ENCODE measurements at regions not wholly inside any gene's neighbourhood (a gene's known extent, or its start where the extent isn't known, plus 50 kb on each side); places are given as distances from the start of the nearest gene placed in this dataset.
"Not testable (repeated sequence)": the region's sequence is repeated elsewhere in the genome, so short reads cannot be mapped to it uniquely, and the experiment has no call there.

DNA sequence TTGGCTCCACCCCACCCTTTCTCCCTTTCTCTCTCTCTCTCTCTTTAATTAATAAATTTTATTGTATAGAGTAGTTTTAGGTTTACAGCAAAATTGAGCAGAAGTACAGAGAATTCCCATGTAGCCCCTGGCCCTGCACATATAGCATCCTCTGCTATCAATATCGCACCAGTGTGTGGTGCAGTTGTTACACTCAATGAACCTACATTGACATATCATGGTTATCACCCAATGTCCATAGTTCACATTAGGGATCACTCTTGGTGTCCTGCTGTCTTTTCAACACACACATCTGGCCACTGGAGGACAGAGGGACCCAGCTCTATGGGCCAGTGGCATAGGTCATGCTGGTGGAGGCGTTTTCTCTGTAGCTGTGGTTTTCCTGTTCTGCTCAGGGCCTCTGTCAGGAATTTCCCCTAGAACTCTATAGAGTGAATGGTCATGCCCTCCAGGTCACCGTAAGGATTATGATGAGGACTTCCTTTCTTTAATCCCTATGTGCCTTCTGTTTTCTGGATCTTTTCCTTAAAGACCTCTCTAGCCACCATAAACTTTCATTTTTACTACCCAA, 98.2 kb upstream of the NAV2 start:
- DNase-seq (ENCODE audit: low spot score), result no peak
- H3K9me3 Mint-ChIP-seq, result peaks cover 18% of the 10 kb centered on the region
- no peaks in the 10 kb centered on the region for H3K4me1 Mint-ChIP-seq (ENCODE audit: low read depth)
- H3K36me3 Mint-ChIP-seq (ENCODE audit: low read depth), result no peaks in the 10 kb centered on the region
- no peak overlapping the region for H3K4me3 Mint-ChIP-seq (ENCODE audit: low read depth)
- intact Hi-C loops (cut with micrococcal nuclease), result no loop called here
- H3K27ac Mint-ChIP-seq, result no peak overlapping the region
- no peaks in the 10 kb centered on the region for H3K27me3 Mint-ChIP-seq (ENCODE audit: low read depth)

DNA sequence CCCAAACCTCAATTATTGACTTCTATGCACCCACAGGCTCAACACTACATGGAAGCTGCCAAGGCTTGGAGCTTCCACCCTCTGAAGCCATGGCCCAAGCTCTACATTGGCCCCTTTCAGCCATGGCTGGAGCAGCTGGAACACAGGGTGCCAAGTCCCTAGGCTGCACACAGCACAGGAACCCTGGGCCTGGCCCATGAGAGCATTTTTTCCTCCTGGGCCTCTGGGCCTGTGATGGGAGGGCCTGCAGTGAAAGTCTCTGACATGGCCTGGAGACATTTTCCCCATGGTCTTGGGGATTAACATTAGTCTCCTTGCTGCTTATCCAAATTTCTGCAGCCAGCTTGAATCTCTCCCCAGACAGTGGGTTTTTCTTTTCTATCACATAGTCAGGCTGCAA, 100.6 kb upstream of the NAV2 start:
- H3K27me3 Mint-ChIP-seq (ENCODE audit: low read depth); H3K27ac Mint-ChIP-seq; H3K4me1 Mint-ChIP-seq (ENCODE audit: low read depth); DNase-seq (ENCODE audit: low spot score); H3K4me3 Mint-ChIP-seq (ENCODE audit: low read depth); H3K36me3 Mint-ChIP-seq (ENCODE audit: low read depth); intact Hi-C loops (cut with micrococcal nuclease): not testable (repeated sequence)
- H3K9me3 Mint-ChIP-seq, result peaks cover 13% of the 10 kb centered on the region

DNA sequence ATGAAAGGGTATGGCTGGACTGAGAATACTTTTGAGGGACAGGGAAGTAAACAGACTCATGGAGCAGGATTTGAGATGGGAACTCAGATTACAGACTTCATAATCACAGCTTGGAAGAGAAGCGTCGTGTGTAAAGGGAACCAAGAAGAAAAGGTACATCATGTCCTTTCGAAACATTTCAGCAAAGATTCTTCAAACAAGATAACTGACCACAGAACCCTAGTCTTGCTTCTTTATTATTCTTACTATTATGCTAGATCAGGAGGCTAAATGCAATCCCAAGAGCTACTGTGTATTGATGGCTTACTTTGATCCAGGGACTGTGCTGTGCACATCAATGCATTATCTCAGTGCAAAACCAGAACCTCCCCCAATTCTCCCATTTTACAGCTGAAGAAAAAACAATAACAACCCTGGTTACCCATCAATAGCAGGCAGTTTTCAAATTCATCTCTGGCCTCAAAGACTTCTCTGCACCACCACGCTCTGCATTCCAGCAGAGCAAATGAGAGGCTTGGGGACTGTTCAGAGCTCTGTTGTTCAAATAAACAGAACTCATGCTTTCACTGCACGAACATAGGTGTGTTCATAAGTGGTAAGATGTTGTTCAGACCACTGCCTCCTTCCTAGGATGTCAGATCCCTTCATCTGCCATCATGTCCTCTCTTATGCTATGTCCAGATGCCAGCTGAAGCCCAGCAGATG, 104.8 kb upstream of the NAV2 start:
- Mint-ChIP-seq H3K27ac (no peak overlapping the region), H3K36me3 (ENCODE audit: low read depth) (no peaks in the 10 kb centered on the region), H3K27me3 (ENCODE audit: low read depth) (no peaks in the 10 kb centered on the region), H3K4me3 (ENCODE audit: low read depth) (no peak overlapping the region), H3K4me1 (ENCODE audit: low read depth) (no peaks in the 10 kb centered on the region), H3K9me3 (peaks cover 13% of the 10 kb centered on the region)
- intact Hi-C loops (cut with micrococcal nuclease), result no loop called here
- DNase-seq (ENCODE audit: low spot score), result no peak

DNA sequence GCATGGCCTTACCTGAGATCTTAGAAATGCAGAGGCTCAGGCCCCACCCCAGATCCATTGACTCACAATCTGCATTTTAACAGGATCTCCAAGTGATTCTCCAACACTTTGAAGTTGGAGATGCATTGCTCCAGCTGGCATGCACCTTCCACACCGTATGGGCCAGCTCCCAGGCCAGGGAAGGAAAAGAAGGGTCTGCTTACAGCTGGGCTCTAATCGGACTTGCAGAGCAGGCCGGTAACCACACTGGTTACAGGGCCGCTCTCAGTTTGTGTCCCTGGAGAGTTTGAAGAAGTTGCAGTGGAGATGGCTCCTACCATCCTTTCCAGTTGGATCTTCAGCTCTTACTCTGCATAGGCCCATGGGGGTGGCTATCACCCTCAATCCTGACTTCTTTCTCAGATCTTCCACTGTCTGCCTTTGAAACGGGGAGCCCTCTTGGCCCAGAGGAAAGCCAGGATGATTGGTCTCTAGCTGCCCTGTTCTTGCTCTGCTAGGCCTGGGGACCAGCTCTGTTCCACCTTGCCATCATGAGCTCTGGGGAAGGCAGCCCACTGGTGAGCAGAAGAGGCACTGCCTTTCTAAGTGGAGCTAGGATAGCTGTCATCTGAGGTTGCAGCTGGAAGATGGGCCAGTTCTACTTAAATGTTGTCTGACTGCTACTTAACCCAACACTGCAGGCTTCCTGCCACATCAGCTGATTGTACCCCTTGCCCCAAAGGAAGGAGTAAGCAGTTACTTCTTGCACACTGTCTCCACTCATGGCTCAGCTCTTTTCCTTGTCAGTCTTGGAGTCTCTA, 105.6 kb upstream of the NAV2 start:
- H3K36me3 Mint-ChIP-seq (ENCODE audit: low read depth), result no peaks in the 10 kb centered on the region
- H3K27me3 Mint-ChIP-seq (ENCODE audit: low read depth), result no peaks in the 10 kb centered on the region

DNA sequence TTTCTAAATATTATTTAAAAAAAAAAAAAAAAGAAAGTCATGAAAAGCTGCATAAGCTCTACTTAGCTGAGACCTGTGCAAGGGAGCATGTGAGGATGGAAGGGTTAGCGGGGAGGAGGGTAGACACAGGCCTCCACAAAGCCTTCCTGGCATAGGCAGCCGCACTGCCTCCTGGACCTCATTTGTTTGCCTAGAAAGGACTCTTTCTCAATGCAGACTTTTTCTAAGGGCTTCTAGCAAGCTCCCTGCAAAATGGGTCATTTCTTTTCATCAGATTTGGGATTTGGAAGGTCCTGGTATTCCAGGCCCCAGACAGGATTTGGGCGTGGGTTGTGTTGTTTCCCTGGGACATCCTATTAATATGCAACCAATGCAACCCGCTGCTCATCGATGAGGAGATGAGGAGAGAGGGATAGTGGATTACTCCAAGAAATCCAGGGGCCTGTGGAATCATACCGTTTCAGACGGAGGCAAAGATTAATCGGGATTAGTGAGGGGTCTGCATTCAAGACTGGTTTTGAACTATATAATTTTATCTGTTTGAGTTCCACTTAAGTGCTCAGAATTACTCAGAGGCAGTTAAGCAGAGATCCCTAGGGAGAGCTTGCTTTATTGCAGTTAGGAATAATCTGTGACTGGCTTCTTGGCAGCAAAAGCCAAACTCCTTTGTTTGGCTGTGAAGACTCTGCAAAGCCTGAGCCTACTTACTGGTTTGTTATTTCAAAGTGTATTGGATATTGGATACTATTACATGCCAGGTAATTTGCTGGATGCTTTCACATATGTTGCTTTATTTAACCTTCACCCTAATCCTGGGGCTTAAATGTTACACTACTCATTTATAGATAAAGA, 106.9 kb upstream of the NAV2 start:
- DNase-seq (ENCODE audit: low spot score), result no peak
- Mint-ChIP-seq H3K36me3 (ENCODE audit: low read depth) (no peaks in the 10 kb centered on the region), H3K27ac (no peak overlapping the region), H3K27me3 (ENCODE audit: low read depth) (no peaks in the 10 kb centered on the region), H3K9me3 (peaks cover 8% of the 10 kb centered on the region), H3K4me3 (ENCODE audit: low read depth) (no peak overlapping the region), H3K4me1 (ENCODE audit: low read depth) (no peaks in the 10 kb centered on the region)
- intact Hi-C loops (cut with micrococcal nuclease), result no loop called here

More for the DNA sequence above, 105.6 kb upstream of the NAV2 start:
- intact Hi-C loops (cut with micrococcal nuclease), result no loop called here
- Mint-ChIP-seq H3K27ac (no peak overlapping the region), H3K9me3 (peaks cover 10% of the 10 kb centered on the region), H3K4me3 (ENCODE audit: low read depth) (no peak overlapping the region), H3K4me1 (ENCODE audit: low read depth) (no peaks in the 10 kb centered on the region)
- no peak for DNase-seq (ENCODE audit: low spot score)

DNA sequence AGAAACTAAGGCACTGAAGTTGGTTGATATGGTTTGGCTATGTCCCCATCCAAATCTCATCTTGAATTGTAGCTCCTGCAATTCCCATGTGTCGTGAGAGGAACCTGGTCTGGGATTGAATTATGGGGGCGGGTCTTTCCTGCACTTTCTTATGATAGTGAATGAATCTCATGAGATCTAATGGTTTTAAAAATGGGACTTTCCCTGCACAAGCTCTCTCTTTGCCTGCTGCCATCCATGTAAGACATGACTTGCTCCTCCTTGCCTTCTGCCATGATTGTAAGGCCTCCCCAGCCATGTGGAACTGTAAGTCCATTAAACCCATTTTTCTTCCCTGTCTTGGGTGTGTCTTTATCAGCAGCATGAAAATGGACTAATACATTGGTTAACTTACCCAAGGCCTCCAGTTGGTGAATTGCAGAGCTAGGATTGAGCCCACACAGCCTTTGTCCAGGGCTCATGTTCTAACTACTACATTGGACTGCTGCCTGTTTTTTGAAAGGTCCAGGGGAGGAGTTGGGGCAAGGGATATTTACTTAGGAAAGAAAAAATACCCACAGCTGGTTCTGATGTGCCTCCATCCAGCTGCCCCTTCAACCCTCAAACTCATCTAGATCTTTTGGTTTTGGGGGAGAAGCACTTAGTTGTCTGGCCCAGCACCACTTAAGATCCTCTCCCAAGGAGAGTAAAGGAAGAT, 107.8 kb upstream of the NAV2 start:
- DNase-seq (ENCODE audit: low spot score), result no peak
- H3K27me3 Mint-ChIP-seq (ENCODE audit: low read depth), result no peaks in the 10 kb centered on the region
- intact Hi-C loops (cut with micrococcal nuclease), result no loop called here
- no peak overlapping the region for H3K27ac Mint-ChIP-seq
- no peaks in the 10 kb centered on the region for H3K36me3 Mint-ChIP-seq (ENCODE audit: low read depth)
- H3K4me1 Mint-ChIP-seq (ENCODE audit: low read depth), result no peaks in the 10 kb centered on the region
- peaks cover 3% of the 10 kb centered on the region for H3K9me3 Mint-ChIP-seq
- H3K4me3 Mint-ChIP-seq (ENCODE audit: low read depth), result no peak overlapping the region

DNA sequence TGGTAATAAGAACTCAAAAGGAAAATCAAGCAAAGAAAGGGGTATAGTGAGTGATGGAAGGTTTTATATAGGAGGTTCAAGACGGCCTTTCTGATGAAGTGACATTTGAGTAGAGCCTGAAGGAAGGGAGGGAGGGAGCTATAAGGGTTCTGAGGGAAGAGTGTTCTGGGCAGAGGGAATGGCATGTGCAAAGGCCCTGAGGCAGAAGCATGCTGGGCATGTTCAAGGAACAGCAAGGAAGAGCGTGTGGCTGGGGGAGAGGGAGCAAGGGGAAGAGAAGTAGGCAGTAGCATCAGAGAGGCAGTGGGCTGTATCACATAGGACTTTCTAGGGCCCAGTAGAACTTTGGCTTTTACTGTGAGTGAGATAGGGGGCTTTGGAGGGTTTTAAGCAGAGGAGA, 108.9 kb upstream of the NAV2 start:
- intact Hi-C loops (cut with micrococcal nuclease), result no loop called here
- Mint-ChIP-seq H3K9me3 (peaks cover 3% of the 10 kb centered on the region), H3K4me1 (ENCODE audit: low read depth) (no peaks in the 10 kb centered on the region), H3K27me3 (ENCODE audit: low read depth) (no peaks in the 10 kb centered on the region), H3K4me3 (ENCODE audit: low read depth) (no peak overlapping the region), H3K27ac (no peak overlapping the region), H3K36me3 (ENCODE audit: low read depth) (no peaks in the 10 kb centered on the region)
- DNase-seq (ENCODE audit: low spot score), result no peak

DNA sequence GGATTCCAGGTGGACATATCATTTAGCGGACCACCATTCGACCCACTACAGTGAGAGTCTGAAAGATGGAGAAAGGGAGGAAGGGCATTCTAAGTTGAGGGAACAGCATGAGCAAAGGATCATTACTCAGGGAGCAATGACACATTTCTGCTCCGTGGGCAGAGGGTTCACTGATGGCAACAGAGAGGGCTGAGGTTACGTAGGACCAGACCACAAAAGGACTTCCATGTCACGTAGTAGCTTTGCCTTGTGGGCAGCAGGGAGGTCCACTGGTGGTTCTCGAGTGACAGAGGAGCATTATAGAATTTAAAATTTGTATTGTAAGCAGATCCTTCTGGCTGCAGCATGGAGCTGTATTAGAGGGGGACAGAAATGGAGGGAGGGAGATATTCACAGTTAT, 109.7 kb upstream of the NAV2 start:
- Mint-ChIP-seq H3K9me3 (peaks cover 3% of the 10 kb centered on the region), H3K36me3 (ENCODE audit: low read depth) (no peaks in the 10 kb centered on the region), H3K4me1 (ENCODE audit: low read depth) (no peaks in the 10 kb centered on the region), H3K27ac (no peak overlapping the region), H3K4me3 (ENCODE audit: low read depth) (no peak overlapping the region), H3K27me3 (ENCODE audit: low read depth) (no peaks in the 10 kb centered on the region)
- intact Hi-C loops (cut with micrococcal nuclease), result no loop called here
- DNase-seq (ENCODE audit: low spot score), result no peak

DNA sequence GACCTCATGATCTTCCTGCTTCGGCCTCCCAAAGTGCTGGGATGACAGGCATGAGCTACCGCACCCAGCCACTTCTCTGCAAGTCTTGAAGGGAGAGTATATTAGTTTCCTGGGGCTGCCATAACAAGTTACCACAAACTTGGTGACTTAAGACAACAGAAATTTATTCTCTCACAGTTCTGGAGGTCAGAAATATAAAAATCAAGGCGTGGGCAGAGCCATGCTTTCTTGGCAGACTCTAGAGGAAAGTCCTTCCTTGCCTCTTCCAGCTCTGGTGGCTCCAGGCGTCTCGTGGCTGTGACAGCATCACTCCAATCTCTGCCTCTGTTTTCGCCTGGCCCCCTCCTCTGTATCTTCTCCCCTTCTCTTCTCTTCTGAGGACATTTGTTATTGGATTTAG, 110.2 kb upstream of the NAV2 start:
- Mint-ChIP-seq H3K4me3 (ENCODE audit: low read depth) (no peak overlapping the region), H3K36me3 (ENCODE audit: low read depth) (no peaks in the 10 kb centered on the region), H3K9me3 (peaks cover 3% of the 10 kb centered on the region), H3K27me3 (ENCODE audit: low read depth) (no peaks in the 10 kb centered on the region), H3K27ac (no peak overlapping the region), H3K4me1 (ENCODE audit: low read depth) (no peaks in the 10 kb centered on the region)
- intact Hi-C loops (cut with micrococcal nuclease), result no loop called here
- no peak for DNase-seq (ENCODE audit: low spot score)

DNA sequence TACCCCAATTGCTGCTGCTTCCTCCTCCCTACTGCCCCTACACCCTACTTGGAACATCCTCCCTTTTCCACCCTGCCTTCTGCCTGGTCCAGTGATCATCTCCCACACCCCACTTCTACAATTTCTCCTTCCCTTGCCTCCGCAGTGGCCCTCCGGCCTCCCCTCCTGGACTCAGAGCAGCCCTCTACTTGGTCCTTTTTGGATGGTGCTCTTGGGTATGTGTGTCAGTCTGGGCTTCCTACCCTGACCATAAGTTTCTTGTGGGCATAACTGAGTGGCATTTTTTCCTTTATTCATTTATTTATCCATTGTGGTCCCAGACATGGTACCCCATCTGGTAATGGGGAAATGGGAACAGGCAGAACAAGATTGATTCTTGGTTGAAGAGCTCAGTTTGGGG, 111.4 kb upstream of the NAV2 start:
- Mint-ChIP-seq H3K4me3 (ENCODE audit: low read depth) (no peak overlapping the region), H3K27me3 (ENCODE audit: low read depth) (no peaks in the 10 kb centered on the region), H3K4me1 (ENCODE audit: low read depth) (no peaks in the 10 kb centered on the region), H3K9me3 (peaks cover 3% of the 10 kb centered on the region), H3K27ac (no peak overlapping the region), H3K36me3 (ENCODE audit: low read depth) (no peaks in the 10 kb centered on the region)
- intact Hi-C loops (cut with micrococcal nuclease), result no loop called here
- no peak for DNase-seq (ENCODE audit: low spot score)

DNA sequence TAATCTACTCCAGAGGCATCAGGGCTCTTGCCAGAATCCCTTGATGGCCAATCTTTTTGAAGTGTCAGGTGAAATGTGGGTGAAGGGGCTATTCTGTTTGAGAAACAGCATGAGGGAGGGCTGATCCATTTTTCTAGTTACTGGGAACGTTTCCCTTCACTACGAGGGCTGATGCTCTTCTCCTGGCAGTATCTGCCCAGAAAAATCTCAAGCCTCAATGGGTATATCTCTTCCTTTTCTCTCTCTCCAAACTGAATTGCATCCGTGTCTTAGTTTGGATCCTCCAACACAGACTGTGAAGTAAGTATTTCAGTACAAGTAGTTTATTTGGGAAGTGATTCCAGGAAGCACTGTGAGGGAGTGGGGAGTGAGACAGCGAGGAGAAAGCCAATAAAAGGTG, 113.0 kb upstream of the NAV2 start:
- Mint-ChIP-seq H3K4me1 (ENCODE audit: low read depth) (no peaks in the 10 kb centered on the region), H3K4me3 (ENCODE audit: low read depth) (no peak overlapping the region), H3K9me3 (peaks cover 3% of the 10 kb centered on the region), H3K36me3 (ENCODE audit: low read depth) (no peaks in the 10 kb centered on the region), H3K27me3 (ENCODE audit: low read depth) (no peaks in the 10 kb centered on the region), H3K27ac (no peak overlapping the region)
- intact Hi-C loops (cut with micrococcal nuclease), result no loop called here
- DNase-seq (ENCODE audit: low spot score), result no peak

DNA sequence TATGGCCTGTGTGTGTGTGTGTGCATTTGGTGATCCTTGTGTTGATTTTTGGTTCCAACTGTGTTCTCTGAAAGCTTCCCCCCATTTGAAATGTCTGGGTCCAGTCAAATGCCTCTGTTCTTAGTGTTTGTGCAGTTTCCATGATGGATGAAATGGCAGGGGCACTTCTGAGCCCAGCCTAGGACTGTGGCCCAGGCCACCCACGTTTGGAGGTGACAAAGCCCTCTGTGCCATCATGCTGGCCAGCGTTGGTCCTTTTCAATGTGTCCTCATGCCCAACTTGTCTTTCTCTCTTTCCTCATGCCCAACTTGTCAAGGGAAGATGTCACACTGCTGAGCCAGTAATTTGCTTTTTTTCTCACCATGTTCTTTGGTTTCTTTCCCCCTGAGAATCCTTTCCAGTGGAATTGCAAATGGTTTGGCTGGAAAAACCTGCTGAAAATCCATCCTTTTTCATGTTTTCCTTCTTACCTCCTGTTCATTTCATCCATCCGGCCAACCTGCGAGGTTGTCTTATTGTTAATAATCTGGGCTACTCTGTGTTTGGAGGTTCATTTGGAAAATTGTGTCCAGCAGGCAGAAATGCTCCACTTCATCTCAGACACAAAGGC, 113.7 kb upstream of the NAV2 start:
- intact Hi-C loops (cut with micrococcal nuclease), result no loop called here
- DNase-seq (ENCODE audit: low spot score), result no peak
- no peaks in the 10 kb centered on the region for H3K27me3 Mint-ChIP-seq (ENCODE audit: low read depth)
- no peaks in the 10 kb centered on the region for H3K4me1 Mint-ChIP-seq (ENCODE audit: low read depth)
- no peak overlapping the region for H3K27ac Mint-ChIP-seq
- no peaks in the 10 kb centered on the region for H3K36me3 Mint-ChIP-seq (ENCODE audit: low read depth)
- no peak overlapping the region for H3K4me3 Mint-ChIP-seq (ENCODE audit: low read depth)
- H3K9me3 Mint-ChIP-seq, result peaks cover 3% of the 10 kb centered on the region

Data from activated T-helper 2 cell treated with anti-CD3 and anti-CD28 coated beads, Interferon-gamma antibody, Interleukin-2, Interleukin-4, amounts not matched to agents 10 μg/mL and 5 μg/mL and 100 μg/mL, durations not matched to agents 14 hours and 24 hours and 36 hours (primary cell).